ENCODE measurements at regions not wholly inside any gene's neighbourhood (a gene's known extent, or its start where the extent isn't known, plus 50 kb on each side); places are given as distances from the start of the nearest gene placed in this dataset.

GRCh38 chr6:16822975-16823717 lies 61.9 kb upstream of the ATXN1 start:
- Histone ChIP-seq H3K36me3 (ENCODE audit: insufficient read depth) (no peaks in the 10 kb centered on the region), H4K20me1 (replicated peaks; ENCODE audit: insufficient read depth) (no peaks in the 10 kb centered on the region), H3K27me3 (ENCODE audit: insufficient read depth) (no peaks in the 10 kb centered on the region), H3K79me2 (replicated peaks; ENCODE audit: insufficient read depth) (no peaks in the 10 kb centered on the region), H3K4me3 (no peak overlapping the region), H3F3A (replicated peaks; ENCODE audit: low read depth) (no peaks in the 10 kb centered on the region), H3K4me1 (ENCODE audit: insufficient read depth) (no peaks in the 10 kb centered on the region; the same call in 1 of the 2 replicates), H3K4me2 (no peak overlapping the region), H3K27ac (ENCODE audit: low read depth) (no peak overlapping the region), H3K9me2 (ENCODE audit: insufficient read depth) (no peaks in the 10 kb centered on the region), H2AFZ (peak overlapping the region; percentile 61; the same call in 1 of the 2 replicates)
- peak; percentile 16 for DNase-seq (ENCODE audit: low spot score)
- H3K36me3 Mint-ChIP-seq (ENCODE audit: low read depth): no peaks in the 10 kb centered on the region
- no peaks in the 10 kb centered on the region for H3K9me3 Mint-ChIP-seq
- H3K27ac Mint-ChIP-seq: no peak overlapping the region
- peak; percentile 66 for ATAC-seq
- TF ChIP-seq ZNF331 (CRISPR knock-in tag; IDR thresholded peaks at IDR 0.05; ENCODE audit: low read depth) (no peak), CTCF (conservative IDR thresholded peaks at IDR 0.05; ENCODE audit: low read depth in 2 of 2) (peak in 1 of 2 experiments; percentile 17; a peak in 1 of 4 replicates)
- TF ChIP-seq, protein P1, sequence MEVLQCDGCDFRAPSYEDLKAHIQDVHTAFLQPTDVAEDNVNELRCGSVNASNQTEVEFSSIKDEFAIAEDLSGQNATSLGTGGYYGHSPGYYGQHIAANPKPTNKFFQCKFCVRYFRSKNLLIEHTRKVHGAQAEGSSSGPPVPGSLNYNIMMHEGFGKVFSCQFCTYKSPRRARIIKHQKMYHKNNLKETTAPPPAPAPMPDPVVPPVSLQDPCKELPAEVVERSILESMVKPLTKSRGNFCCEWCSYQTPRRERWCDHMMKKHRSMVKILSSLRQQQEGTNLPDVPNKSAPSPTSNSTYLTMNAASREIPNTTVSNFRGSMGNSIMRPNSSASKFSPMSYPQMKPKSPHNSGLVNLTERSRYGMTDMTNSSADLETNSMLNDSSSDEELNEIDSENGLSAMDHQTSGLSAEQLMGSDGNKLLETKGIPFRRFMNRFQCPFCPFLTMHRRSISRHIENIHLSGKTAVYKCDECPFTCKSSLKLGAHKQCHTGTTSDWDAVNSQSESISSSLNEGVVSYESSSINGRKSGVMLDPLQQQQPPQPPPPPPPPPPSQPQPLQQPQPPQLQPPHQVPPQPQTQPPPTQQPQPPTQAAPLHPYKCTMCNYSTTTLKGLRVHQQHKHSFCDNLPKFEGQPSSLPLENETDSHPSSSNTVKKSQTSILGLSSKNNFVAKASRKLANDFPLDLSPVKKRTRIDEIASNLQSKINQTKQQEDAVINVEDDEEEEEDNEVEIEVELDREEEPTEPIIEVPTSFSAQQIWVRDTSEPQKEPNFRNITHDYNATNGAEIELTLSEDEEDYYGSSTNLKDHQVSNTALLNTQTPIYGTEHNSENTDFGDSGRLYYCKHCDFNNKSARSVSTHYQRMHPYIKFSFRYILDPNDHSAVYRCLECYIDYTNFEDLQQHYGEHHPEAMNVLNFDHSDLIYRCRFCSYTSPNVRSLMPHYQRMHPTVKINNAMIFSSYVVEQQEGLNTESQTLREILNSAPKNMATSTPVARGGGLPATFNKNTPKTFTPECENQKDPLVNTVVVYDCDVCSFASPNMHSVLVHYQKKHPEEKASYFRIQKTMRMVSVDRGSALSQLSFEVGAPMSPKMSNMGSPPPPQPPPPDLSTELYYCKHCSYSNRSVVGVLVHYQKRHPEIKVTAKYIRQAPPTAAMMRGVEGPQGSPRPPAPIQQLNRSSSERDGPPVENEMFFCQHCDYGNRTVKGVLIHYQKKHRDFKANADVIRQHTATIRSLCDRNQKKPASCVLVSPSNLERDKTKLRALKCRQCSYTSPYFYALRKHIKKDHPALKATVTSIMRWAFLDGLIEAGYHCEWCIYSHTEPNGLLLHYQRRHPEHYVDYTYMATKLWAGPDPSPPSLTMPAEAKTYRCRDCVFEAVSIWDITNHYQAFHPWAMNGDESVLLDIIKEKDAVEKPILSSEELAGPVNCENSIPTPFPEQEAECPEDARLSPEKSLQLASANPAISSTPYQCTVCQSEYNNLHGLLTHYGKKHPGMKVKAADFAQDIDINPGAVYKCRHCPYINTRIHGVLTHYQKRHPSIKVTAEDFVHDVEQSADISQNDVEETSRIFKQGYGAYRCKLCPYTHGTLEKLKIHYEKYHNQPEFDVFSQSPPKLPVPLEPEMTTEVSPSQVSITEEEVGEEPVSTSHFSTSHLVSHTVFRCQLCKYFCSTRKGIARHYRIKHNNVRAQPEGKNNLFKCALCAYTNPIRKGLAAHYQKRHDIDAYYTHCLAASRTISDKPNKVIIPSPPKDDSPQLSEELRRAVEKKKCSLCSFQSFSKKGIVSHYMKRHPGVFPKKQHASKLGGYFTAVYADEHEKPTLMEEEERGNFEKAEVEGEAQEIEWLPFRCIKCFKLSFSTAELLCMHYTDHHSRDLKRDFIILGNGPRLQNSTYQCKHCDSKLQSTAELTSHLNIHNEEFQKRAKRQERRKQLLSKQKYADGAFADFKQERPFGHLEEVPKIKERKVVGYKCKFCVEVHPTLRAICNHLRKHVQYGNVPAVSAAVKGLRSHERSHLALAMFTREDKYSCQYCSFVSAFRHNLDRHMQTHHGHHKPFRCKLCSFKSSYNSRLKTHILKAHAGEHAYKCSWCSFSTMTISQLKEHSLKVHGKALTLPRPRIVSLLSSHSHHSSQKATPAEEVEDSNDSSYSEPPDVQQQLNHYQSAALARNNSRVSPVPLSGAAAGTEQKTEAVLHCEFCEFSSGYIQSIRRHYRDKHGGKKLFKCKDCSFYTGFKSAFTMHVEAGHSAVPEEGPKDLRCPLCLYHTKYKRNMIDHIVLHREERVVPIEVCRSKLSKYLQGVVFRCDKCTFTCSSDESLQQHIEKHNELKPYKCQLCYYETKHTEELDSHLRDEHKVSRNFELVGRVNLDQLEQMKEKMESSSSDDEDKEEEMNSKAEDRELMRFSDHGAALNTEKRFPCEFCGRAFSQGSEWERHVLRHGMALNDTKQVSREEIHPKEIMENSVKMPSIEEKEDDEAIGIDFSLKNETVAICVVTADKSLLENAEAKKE (CRISPR knock-in tag; IDR thresholded peaks at IDR 0.05): 0 out of 2 replicates have a peak, but pooled peaks have one; percentile 27
- no peaks in the 10 kb centered on the region for H3K27me3 Mint-ChIP-seq (ENCODE audit: insufficient read depth, low read depth, poor library complexity)
- H3K4me3 Mint-ChIP-seq: no peak overlapping the region
- peaks cover 12% of the 10 kb centered on the region; the same call in 2 of the 3 replicates for H3K4me1 Mint-ChIP-seq

Data from GM23338 (cell line).